GM21786 (cell line): ENCODE measurements at regions not wholly inside any gene's neighbourhood (a gene's known extent, or its start where the extent isn't known, plus 50 kb on each side); places are given as distances from the start of the nearest gene placed in this dataset.

ENCODE experiments used
- ATAC-seq: cut with Tn5 transposase; IDR thresholded peaks from one replicate; pipeline ENCODE4 v1.9.1; 2021; ENCODE audit not compliant: unreplicated experiment

GRCh38 chr1:229952670-229953520, 114.1 kb upstream of the GALNT2 start:
- ATAC-seq: no peak

GRCh38 chr1:229953736-229954326, 113.2 kb upstream of the GALNT2 start:
- ATAC-seq: no peak

GRCh38 chr1:229964281-229964680, 102.8 kb upstream of the GALNT2 start:
- ATAC-seq: no peak

- ATAC-seq: no peak
Measured at GRCh38 chr1:229970714-229971113, 96.3 kb upstream of the GALNT2 start.

- no peak for ATAC-seq
Measured at GRCh38 chr1:229971141-229971540, 95.9 kb upstream of the GALNT2 start.

- ATAC-seq: no peak
Measured at GRCh38 chr1:229972600-229973296, 94.3 kb upstream of the GALNT2 start.

- ATAC-seq: no peak
Measured at GRCh38 chr1:229973297-229973612, 93.8 kb upstream of the GALNT2 start.

GRCh38 chr1:229975047-229975446, 92.0 kb upstream of the GALNT2 start:
- ATAC-seq: no peak

- ATAC-seq: no peak
Measured at GRCh38 chr1:229980009-229980408, 87.0 kb upstream of the GALNT2 start.

GRCh38 chr1:229981736-229982135, 85.3 kb upstream of the GALNT2 start:
- ATAC-seq: no peak

- no peak for ATAC-seq
Measured at GRCh38 chr1:229984310-229984991, 82.6 kb upstream of the GALNT2 start.

- no peak for ATAC-seq
Measured at GRCh38 chr1:229984992-229985612, 81.9 kb upstream of the GALNT2 start.

- no peak for ATAC-seq
Measured at GRCh38 chr1:229985613-229986010, 81.4 kb upstream of the GALNT2 start.

GRCh38 chr1:229986737-229987337, 80.2 kb upstream of the GALNT2 start:
- no peak for ATAC-seq

- ATAC-seq: no peak
Measured at GRCh38 chr1:229987953-229988352, 79.1 kb upstream of the GALNT2 start.

- no peak for ATAC-seq
Measured at GRCh38 chr1:229988534-229988933, 78.5 kb upstream of the GALNT2 start.

GRCh38 chr1:229989591-229990248, 77.3 kb upstream of the GALNT2 start:
- ATAC-seq: no peak

GRCh38 chr1:229990326-229990725, 76.7 kb upstream of the GALNT2 start:
- no peak for ATAC-seq

GRCh38 chr1:229991104-229991513, 75.9 kb upstream of the GALNT2 start:
- ATAC-seq: no peak

GRCh38 chr1:229991724-229992333, 75.2 kb upstream of the GALNT2 start:
- no peak for ATAC-seq
